Stimulated activated CD4-positive, alpha-beta T cell treated with anti-CD3 and anti-CD28 coated beads, Interleukin-2, amount 100 ng/mL, for 24 hours (primary cell): ENCODE measurements at regions not wholly inside any gene's neighbourhood (a gene's known extent, or its start where the extent isn't known, plus 50 kb on each side); places are given as distances from the start of the nearest gene placed in this dataset.
"Not testable (repeated sequence)": the region's sequence is repeated elsewhere in the genome, so short reads cannot be mapped to it uniquely, and the experiment has no call there.

Experiments used
- DNase-seq, 2 donors: peaks; one replicate each; pipeline ENCODE4 v3.0.0-alpha.2; 2020

DNA sequence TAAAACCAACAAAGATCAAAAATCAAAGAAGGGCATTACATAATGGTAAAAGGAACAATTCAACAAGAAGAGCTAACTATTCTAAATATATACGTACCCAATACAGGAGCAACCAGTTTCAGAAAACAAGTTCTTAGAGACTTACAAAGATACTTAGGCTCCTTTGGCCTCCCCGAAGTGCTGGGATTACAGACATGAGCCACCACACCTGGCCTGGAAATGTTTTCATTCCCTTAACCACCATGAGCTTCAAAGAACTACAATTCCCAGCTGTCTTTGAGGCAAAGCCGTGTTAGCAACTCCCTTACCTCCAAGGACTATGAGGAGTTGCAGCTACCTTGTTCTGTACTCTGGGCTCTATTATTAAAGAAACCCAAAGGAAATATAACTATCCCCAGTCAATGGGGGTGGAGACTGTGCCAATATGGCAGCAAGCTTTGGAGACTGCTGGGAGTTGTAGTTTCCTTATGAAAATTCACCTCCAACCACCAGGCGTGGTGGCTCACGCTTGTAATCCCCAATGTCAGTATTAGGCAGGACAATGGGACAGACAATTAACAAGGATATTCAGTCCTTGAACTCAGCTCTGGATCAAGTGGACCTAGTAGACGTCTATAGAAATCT, 893.9 kb downstream of the SLC6A15 start:
- not testable (repeated sequence) for DNase-seq

DNA sequence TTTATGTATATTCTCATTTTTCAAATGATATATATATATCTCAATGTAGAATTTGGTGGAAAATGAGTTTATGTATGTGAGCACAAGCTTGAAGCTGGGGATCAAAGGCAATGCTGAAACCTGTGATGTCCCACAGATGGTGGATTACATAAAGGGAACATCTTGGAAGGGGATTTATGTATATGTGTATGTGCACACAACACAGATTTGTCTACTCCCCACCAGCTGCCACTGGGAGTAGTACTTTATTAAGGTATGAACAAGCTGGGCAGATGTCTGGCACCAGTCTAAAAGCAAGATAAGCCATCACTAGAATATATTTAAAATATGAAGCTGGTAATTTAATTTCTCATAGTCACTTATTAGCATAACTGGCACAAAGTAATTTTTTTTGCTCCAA, 895.6 kb downstream of the SLC6A15 start:
- DNase-seq: no peak

DNA sequence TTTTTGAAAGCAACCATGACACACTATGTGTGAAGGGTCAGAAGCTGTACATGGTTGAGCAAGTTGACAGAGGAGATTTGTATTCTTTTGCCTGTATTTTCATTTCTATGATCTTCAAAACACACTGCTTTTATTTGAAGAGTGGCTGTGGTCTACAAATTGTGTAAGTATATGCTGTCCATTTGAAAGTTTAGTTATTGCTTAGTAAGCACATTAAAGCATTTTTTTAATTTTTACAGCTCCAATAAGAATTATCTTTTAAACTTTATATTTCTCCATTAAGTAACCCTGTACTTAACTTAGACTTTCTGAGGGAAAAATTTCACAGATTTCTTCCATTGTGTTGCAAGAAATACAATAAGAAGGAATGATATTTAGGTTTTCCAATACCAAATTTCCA, 915.2 kb downstream of the SLC6A15 start:
- no peak for DNase-seq

DNA sequence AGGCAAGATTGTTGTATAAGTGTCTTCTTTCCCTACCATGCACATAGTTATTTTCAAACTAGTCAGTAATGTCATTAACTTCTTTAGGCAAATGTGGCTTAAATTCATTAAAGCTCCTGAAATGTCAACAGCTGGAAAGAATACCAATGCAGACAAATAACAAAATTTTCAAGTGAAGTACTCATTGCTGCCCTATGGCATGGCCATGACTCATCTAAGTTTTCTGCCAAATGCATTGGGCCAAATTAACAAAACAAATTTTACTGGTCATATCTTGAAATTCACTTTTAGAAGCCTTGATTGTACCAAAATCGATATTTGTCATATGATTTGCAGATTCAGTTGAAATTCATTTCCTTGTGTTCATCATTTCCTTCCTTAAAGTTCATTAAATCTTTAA, 915.9 kb downstream of the SLC6A15 start:
- DNase-seq: no peak

DNA sequence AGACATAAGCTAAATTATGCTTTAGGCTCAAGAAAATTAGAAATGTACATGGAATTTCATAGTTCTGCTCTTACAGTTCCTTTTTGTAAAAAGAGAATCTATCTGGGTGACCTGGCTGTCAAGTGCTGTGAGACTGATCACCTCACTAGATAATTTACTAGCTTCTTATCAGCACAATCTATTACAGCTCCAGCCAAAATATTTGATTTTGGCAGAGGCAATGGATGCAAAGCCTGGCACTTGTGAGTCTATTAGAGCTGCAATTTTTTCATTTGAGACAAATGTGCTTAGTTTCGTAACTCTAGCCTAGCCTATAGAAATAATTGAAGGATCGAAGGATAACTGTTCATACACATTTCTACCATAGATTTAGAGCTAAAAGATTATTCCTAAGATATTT, 927.5 kb downstream of the SLC6A15 start:
- DNase-seq: no peak

DNA sequence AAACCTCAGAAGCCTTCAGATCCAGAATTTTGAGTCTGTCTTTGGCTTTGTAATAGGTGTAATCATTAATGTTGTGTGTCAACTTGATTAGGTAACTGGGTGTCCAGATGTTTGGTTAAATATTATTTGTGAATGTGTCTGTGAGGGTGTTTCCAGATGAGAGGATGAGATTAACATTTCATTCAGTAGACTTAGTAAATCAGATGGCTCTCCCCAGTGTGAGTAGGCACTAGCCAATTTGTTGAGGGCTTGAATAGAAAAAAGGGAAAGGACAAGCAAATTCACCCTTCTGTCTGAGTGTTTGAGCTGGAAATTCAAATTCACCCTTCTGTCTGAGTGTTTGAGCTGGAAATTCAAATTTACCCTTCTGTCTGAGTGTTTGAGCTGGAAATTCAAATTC, 932.2 kb downstream of the SLC6A15 start:
- no peak for DNase-seq

DNA sequence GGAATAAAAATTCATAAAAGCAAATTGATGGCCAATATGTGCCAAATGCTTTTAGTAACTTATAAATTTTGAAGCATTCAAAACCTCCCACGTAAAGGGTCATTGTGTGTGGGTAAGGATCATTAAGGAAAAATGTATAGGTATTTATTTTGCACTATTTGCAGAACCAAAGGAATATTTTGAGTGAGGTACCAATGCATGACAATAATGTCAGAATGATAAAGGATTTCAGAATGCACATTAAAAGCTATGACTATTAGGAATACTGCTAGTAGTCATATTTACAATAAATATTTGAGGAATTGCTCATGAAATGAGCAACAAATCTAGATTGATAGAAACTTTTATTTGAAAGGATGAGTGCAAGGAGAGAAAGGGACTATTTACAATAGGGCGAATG, 932.8 kb downstream of the SLC6A15 start:
- no peak for DNase-seq

DNA sequence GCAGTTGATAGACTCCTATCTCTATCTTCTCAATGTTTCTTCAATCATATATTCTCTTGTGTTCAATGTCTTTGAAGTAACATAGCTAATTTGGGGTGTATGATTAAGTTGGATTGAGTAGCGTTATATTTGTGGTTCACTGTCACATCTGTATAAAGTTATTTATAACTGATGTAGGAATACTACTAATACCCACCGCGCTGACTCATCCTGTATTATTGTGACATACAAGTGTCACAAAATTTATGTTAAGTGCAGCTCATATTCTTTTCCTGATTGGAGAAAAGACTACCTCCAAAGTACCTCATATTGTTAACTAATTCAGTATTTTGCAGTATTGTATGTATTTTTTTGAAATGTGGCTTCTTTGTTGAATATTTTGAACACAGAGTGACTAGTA, 940.8 kb downstream of the SLC6A15 start:
- no peak for DNase-seq

DNA sequence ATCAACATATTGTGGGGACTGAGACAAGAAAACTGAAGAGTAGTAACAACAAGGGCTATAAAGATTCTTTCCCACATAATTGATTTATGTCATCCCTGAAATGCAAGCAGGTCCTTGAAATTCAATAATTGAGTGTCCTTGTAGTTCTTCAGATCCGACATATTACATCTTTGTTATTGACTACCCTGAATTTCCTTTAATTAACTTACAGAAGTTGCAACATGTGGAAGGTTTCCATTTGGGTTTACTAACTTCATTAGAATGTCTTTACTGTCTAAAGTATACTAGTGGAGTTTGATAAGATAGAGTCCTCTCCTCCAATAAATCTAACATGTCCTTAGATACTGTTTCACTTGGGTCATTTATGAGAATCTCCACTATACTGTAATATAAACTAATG, 951.8 kb downstream of the SLC6A15 start:
- DNase-seq: no peak

DNA sequence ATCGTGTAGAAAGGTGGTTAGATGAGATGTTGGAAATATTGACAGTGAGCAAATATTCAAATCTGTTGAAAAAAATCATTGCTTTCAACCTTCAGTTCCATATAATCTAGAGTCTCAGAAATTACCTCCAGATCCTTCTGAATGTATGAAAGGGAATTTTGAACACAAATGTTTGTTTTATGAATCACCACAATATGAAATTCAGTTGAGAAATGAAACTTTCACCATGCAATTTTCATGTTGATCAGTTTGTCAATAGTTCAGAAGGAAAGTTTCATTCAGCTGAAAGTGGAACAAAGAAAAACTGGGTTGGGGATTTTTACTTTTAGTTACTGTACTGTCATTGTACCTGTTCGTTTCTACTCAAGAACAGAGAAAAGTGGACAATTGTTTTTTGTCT, 953.6 kb downstream of the SLC6A15 start:
- no peak for DNase-seq

DNA sequence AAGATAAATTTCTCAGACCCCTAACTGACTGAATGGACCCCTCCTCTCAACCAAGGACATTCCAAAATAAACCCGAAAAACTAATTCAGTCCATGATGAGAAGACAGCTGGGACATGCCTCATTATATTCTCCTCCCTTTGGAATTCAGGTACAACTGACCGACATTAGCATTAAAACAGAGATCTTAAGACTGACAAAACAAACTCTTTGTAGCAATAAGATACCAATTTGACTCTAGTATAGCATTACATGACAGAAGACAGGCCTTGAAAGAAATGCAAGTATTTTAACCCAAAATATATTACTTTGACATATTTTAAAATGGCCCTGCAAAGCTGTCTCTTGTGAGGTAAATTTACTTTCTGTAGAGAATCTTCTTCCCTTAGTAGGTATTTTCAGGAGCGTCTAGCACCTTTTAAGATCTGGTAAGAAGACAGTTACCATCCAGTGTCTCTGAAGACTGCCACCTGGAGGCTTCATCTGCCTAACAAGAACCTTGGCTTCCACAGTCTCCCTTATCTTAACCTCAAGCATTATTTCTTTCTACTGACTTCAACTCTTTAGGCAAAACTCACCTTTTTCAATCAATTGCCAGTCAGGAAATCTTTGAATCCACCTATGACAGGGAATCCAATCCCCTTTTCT, 957.5 kb downstream of the SLC6A15 start:
- DNase-seq: no peak

DNA sequence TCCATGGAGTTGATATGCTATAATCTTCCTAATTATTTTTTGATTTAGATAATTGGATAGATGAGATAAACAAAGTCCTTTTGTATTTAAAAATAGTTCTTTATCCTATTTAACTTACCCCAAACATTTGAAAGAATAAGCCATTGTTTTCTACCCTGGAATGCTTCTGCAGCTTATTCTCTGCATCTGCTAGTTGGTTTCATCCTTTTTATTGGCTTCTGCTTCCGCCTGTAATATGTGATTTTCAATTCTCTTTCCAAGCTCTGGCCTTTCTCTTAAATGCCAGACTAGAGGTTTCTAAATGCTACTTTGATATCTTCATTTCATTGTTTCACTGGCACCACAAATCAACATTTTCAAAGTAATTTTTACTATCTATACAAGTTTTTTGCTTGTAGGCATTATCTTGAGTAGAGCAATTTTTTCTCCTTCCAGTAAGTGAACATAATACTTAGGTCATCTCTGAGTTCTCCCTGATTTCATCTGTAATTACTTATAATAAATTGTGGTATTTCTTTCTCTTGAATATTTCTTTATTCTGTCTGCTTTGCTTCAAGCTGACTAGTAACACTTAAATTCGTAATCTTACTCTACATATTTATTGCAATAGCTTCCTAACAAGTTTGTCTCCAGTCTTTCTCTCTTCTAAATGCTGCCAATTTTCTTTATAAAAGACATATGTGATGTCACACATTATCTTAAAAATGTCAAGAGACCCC, 958.4 kb downstream of the SLC6A15 start:
- DNase-seq: no peak

DNA sequence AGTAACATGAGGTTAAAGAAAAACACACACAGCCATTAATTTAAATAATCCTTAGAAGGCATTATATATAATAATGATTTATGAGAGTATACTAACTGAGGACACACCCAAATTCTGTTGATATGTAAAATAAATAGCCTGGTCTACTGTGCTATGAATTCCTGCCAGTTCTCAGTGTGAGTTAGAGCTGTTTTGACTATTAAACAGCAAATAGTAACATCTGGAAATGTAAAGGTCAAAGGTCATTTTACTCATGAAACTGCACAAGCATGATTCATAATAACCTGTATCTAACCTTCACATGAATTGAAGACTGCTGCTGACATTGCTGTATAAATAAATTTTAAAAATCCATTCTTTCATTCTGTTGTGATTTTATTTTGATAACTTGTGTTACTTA, 966.7 kb downstream of the SLC6A15 start:
- no peak for DNase-seq

DNA sequence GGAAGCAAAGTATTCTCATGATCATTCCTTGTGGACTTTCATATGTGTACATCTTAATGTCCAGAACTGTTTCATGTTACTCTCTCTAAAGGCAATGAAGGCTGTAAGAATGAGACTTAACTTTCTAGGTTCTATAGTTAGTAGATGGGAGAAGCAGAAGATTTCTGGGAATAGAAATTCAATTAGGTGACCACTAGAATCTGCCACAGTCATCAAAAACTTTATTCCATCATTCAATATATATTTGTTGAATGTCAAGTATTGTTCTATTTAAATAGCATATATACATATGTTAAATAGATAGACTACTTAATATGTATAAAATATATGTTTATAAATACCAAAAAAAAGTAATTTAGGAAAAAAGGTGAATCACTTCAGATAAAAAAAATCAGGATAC, 972.9 kb downstream of the SLC6A15 start:
- DNase-seq: no peak

DNA sequence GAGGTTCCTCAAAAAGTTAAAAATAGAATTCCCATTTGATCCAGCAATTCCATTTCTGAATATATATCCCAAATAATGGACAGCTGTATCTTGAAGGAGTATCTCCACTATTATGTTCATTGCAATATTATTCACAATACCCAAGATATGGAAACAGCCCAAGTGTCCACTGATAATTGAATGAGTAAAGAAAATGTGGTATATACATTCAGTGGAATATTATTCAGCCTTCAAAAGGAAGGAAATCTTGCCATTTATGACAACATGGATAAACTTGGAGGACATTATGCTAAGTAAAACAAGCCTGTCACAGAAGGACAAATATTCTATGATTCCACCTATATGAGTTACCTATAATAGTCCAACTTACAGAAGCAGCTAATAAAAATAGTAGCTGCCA, 979.0 kb downstream of the SLC6A15 start:
- no peak for DNase-seq

DNA sequence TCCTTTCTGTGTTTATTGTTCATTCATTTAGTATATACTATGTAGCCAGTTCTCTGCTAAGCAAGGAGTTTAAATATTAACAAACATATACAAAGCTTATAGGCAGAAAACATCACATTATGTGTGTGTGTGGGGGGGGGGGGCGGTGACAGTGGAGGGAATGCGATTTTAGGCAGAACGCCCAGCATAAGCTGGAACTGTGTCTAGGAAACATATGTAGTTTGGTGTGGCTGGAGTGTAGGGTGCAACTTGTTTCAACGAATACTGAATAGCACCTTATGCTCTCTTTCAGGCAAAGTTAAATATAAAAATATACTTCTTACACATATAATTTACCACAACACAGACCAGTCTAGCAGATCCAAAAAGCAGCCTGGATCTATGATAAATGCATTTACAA, 980.6 kb downstream of the SLC6A15 start:
- no peak for DNase-seq

DNA sequence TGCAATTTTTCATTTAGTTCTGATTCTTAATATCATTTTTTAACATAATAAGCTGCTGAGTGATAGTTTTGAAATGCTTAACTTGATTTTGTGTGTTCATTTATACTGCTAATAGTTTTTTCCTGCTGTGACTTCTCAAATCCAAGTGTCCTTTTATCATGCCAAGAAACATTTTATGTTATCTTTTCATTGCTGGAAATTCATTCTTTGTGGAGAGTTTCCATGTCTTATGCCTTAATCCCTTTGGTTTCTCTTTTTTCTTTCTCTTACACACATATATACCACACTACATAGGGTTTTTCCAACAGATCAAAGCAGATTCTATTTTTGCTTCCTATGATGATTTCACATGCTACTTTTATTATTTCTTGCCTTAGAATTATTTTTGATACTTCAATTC, 981.1 kb downstream of the SLC6A15 start:
- no peak for DNase-seq

DNA sequence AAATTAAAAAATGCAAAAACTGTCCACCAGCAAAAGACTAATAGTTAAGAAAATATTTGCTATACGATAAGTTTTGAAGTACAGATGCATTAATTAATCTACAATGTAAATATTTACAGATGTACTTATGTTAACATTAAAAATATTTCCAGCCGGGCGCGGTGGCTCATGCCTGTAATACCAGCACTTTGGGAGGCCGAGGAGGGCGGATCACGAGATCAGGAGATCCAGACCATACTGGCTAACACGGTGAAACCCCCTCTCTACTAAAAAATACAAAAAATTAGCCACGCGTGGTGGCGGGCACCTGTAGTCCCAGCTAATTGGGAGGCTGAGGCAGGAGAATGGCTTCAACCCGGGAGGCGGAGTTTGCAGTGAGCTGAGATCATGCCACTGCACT, 982.8 kb downstream of the SLC6A15 start:
- DNase-seq: not testable (repeated sequence)

DNA sequence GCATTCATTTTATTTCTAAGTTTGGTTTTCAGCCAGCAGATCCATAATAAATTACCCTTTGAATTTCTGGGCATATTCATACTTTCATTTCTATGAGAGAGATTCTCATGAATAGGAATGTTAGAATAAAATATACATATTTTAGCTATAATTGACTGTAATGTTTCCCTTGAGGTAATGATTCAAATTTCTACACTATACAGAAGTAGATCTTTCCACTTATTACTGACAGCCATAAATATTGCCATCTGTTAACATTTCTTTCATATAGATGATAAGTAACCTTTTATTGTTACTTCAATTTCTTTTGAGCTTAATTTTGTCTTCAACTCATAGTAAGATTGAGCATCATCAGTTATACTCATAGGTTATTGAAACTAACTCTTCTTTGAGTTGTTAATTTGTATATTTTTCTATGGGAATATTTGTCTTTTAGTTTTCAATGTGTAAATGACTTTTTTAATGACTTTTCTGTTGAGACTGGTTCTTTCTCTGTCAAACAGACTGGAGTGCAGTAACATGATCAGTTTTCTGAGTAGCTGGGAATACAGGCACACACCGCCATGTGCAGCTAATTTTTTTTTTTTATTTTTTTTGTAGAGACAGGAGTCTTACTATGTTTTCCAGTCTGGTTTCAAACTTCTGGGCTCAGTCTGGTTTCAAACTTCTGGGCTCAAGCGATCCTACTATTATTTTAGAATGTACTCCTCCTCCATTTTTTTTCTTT, 991.6 kb downstream of the SLC6A15 start:
- no peak for DNase-seq

DNA sequence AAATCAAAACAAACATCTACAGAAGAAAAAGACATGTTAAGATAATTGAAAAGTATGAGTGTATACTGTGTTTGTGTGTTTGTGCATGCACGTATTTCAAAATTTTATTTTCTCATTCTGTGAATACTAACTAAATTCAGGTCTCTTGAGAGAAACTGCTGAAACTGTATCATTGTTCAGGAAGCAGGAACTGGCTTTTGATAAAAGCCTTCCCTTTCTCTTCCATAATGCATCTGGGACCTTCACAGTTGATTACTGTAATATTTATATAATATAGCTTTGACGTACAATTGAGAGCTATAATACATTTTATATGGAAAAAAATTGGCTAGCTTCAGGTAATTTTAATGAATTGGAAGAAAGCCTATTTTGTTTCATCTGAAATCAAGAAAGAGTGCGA, 993.5 kb downstream of the SLC6A15 start:
- DNase-seq: no peak

DNA sequence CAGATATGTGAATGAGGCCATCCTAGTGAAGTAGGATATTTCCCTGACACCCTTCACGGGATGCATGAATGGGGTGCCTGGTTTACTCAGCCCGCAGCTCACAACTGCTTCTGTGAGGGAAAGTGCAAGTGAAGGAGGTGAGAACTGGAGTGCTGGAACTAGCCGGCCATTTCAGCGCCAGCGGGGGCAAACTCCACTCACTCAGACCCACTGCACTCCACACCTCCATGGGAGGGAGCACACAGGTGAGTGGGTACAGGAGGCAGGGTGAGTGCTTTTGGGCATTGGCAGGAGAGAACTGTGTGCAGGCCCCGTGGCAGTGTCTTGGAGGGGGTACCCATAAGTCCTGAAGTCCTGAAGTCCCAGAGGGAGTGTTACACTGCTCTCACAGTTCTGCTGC, 1008.4 kb downstream of the SLC6A15 start:
- no peak for DNase-seq

DNA sequence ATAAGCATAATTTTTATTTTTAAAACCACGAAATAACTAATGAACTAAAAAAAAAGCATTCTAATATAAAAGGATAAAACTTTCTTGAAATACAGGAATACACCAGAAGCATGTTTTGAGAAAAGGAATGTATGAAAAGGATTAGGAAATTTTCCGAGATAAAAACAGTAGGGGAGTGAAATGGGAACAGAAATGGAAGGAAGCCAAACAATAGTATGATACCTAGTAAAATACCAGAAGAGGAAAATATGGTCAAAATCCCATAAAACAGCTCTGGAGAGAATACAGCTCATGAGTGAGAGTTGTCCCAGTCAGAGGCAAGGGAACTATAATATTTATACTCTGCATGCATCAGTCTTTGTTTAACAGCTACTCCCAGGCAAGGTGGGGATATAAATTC, 1016.2 kb downstream of the SLC6A15 start:
- no peak for DNase-seq

DNA sequence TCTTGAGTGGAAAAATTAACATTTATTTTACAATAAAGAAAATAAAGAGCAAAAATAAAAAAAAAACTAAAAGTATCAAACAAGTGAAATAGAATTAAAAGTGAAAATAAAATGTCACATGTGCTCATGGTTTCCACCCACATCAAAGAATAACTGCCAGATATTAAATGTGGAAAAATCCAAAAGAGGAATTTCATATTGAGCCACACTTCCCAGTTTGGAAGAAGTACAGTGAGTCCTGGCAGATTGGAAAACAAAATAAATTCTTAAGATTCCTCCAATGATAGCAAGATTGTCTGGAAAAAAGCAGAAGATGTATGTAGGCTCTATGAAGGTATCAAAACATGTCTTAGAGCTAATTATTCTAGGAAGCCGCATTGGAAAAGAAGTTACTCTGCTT, 1019.5 kb downstream of the SLC6A15 start:
- DNase-seq: no peak

DNA sequence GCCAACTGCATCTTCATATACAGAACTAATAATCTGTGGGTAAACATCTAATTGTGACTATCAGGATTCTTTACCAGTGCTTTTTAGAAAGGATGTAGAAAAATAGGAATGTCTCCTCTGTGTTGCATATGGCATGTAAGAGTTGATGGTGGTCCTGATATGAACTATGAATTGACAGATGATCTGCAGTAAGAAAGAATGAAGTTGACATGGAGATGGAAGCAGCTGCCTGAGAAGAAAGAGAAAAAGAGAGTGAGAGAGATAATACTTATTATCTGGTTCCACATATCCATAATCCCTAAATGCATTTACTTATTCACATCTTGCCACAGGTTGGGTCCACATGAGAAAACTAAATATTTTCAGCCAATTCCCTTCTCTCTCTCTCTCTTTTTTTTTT, 1022.9 kb downstream of the SLC6A15 start:
- DNase-seq: no peak
